Mesenchymal stem cell (in vitro differentiated cells and primary cell): ENCODE measurements at regions not wholly inside any gene's neighbourhood (a gene's known extent, or its start where the extent isn't known, plus 50 kb on each side); places are given as distances from the start of the nearest gene placed in this dataset.

ENCODE experiments used
- DNase-seq: peaks from one replicate; pipeline ENCODE4 v3.0.0-alpha.2; 2013
- H2AFZ ChIP-seq: one replicate; pipeline ENCODE4 v1.6.1; 2013; ENCODE audit warnings: low read depth, mild to moderate bottlenecking, control low read depth, inconsistent platforms, low read length, moderate library complexity
- H2AK5ac ChIP-seq: 2 replicates; pipeline ENCODE4 v1.6.1; 2013; ENCODE audit warnings: low read length, moderate library complexity, mild to moderate bottlenecking, inconsistent platforms; ENCODE audit not compliant: severe bottlenecking
- H2BK120ac ChIP-seq: one replicate; pipeline ENCODE4 v1.6.1; 2013; ENCODE audit warnings: low read depth, mild to moderate bottlenecking, inconsistent platforms, low read length, moderate library complexity
- H2BK12ac ChIP-seq, 2 experiments: one replicate each; pipeline ENCODE4 v1.6.1; 2013; ENCODE audit warnings: inconsistent platforms in 2 of 2, low read length in 2 of 2, mild to moderate bottlenecking in 2 of 2, moderate library complexity in 2 of 2, control low read depth in 1 of 2
- H2BK15ac ChIP-seq: one replicate; pipeline ENCODE4 v1.6.1; 2013; ENCODE audit warnings: mild to moderate bottlenecking, low read depth, inconsistent platforms; ENCODE audit not compliant: poor library complexity, severe bottlenecking
- H2BK5ac ChIP-seq: 2 replicates; pipeline ENCODE4 v1.6.1; 2013; ENCODE audit warnings: low read depth, mild to moderate bottlenecking, low read length, control low read depth, inconsistent platforms; ENCODE audit not compliant: poor library complexity, severe bottlenecking
- H3K14ac ChIP-seq, 2 experiments: one replicate each; pipeline ENCODE4 v1.6.1; 2013; ENCODE audit warnings: inconsistent platforms in 2 of 2, low read length in 2 of 2, control low read depth in 1 of 2, mild to moderate bottlenecking in 1 of 2, moderate library complexity in 1 of 2
- H3K18ac ChIP-seq, 2 experiments: one replicate each; pipeline ENCODE4 v1.6.1; 2013; ENCODE audit warnings: inconsistent platforms in 2 of 2, low read length in 2 of 2, control low read depth in 1 of 2, low read depth in 1 of 2, mild to moderate bottlenecking in 1 of 2
- H3K23ac ChIP-seq, 2 experiments: one replicate each; pipeline ENCODE4 v1.6.1; 2013; ENCODE audit warnings: inconsistent platforms in 2 of 2, low read length in 2 of 2, mild to moderate bottlenecking in 2 of 2, moderate library complexity in 2 of 2, control low read depth in 1 of 2
- H3K27ac ChIP-seq: 2 replicates; pipeline ENCODE4 v1.5.1; 2013; ENCODE audit warnings: mild to moderate bottlenecking, moderate library complexity, low read length, control low read depth, inconsistent platforms; ENCODE audit not compliant: poor library complexity, severe bottlenecking
- H3K27me3 ChIP-seq, 2 experiments: 2 replicates each; pipeline versions ENCODE4 v1.6.1 to v1.7.0; 2013; ENCODE audit warnings: low read length in 2 of 2, mild to moderate bottlenecking in 2 of 2, moderate library complexity in 2 of 2, control low read depth in 1 of 2, inconsistent platforms in 1 of 2; ENCODE audit not compliant: control insufficient read depth in 1 of 2, insufficient read depth in 1 of 2
- H3K36me3 ChIP-seq, 2 experiments: 2 replicates each; pipeline versions ENCODE4 v1.6.1 to v1.7.0; 2013; ENCODE audit warnings: low read length in 2 of 2, control low read depth in 1 of 2, inconsistent platforms in 1 of 2, low read depth in 1 of 2, mild to moderate bottlenecking in 1 of 2; ENCODE audit not compliant: insufficient read depth in 2 of 2, control insufficient read depth in 1 of 2
- H3K4ac ChIP-seq, 2 experiments: one replicate each; pipeline ENCODE4 v1.6.1; 2013; ENCODE audit warnings: inconsistent platforms in 2 of 2, low read length in 2 of 2, mild to moderate bottlenecking in 2 of 2, moderate library complexity in 2 of 2, control low read depth in 1 of 2, low read depth in 1 of 2
- H3K4me1 ChIP-seq: 2 replicates; pipeline ENCODE4 v1.6.1; 2013; ENCODE audit warnings: low read depth, low read length, control low read depth; ENCODE audit not compliant: control insufficient read depth, insufficient read depth
- H3K4me2 ChIP-seq: 2 replicates; pipeline ENCODE4 v1.6.1; 2013; ENCODE audit warnings: low read length, mild to moderate bottlenecking, inconsistent platforms; ENCODE audit not compliant: poor library complexity, severe bottlenecking
- H3K4me3 ChIP-seq, 2 experiments: 2 replicates each; pipeline versions ENCODE4 v1.5.1 to v1.7.0; 2013; ENCODE audit warnings: low read length in 2 of 2, mild to moderate bottlenecking in 2 of 2, control low read depth in 1 of 2, low read depth in 1 of 2; ENCODE audit not compliant: insufficient read depth in 1 of 2
- H3K79me1 ChIP-seq: replicated peaks from 2 replicates; pipeline ENCODE4 v1.6.1; 2013; ENCODE audit warnings: mild to moderate bottlenecking, control low read depth, low read length, inconsistent platforms; ENCODE audit not compliant: poor library complexity, severe bottlenecking
- H3K9ac ChIP-seq: 2 replicates; pipeline ENCODE4 v1.7.0; 2013; ENCODE audit warnings: mild to moderate bottlenecking, low read length, moderate library complexity
- H3K9me3 ChIP-seq: 2 replicates; pipeline ENCODE4 v1.7.0; 2013; ENCODE audit warnings: mild to moderate bottlenecking, low read length; ENCODE audit not compliant: control insufficient read depth
- H4K8ac ChIP-seq: one replicate; pipeline ENCODE4 v1.6.1; 2013; ENCODE audit warnings: inconsistent platforms, mild to moderate bottlenecking, low read length, moderate library complexity
- H4K91ac ChIP-seq: one replicate; pipeline ENCODE4 v1.6.1; 2013; ENCODE audit warnings: mild to moderate bottlenecking, low read length, inconsistent platforms
- WGBS: methylation state at CpG from one replicate; pipeline ENCODE4 v1.1.7; 2013; ENCODE audit warnings: mixed read lengths; 5-methylcytosine and 5-hydroxymethylcytosine counted together

DNA sequence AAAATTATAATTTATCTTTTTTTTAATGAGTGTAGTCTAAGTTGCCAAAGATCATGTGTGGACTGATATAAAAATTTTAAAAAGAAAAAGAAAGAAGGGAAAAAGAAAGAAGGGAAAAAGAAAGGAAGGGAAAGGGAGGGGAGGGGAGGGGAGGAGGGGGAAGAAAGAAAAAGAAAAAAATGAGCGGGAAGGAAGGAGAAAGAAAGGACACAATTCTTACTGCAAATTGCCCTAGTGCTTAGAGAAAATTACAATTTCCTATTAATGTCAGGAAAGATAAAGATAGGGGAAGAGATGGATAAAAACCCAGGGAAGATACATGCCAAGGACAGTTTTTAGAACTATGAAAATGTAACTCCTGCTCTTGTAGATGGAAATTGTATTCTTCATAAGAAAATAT is 789.7 kb upstream of the GRAMD2B start:
- no peaks in the 10 kb centered on the region for H3K36me3 ChIP-seq
- H3K27ac ChIP-seq = no peak overlapping the region
- no peak overlapping the region for H3K4me3 ChIP-seq
- H2BK15ac ChIP-seq = no peak overlapping the region
- H3K79me1 ChIP-seq = no peaks in the 10 kb centered on the region
- no peak overlapping the region for H3K18ac ChIP-seq
- H2BK120ac ChIP-seq = no peak overlapping the region
- H2BK12ac ChIP-seq = no peak overlapping the region
- no peaks in the 10 kb centered on the region for H3K4me1 ChIP-seq
- H3K4me2 ChIP-seq = no peak overlapping the region
- DNase-seq = no peak
- no peak overlapping the region for H3K14ac ChIP-seq
- no peak overlapping the region for H3K9ac ChIP-seq
- H3K9me3 ChIP-seq = peaks cover under 1% of the 10 kb centered on the region
- H2AFZ ChIP-seq = no peak overlapping the region
- no peak overlapping the region for H3K23ac ChIP-seq
- H4K91ac ChIP-seq = no peak overlapping the region
- no peak overlapping the region for H2AK5ac ChIP-seq
- WGBS = 100% methylated on average over 1 of the region's 1 CpG
- no peaks in the 10 kb centered on the region for H3K27me3 ChIP-seq
- H2BK5ac ChIP-seq = no peak overlapping the region
- H3K4ac ChIP-seq = no peak overlapping the region
- no peak overlapping the region for H4K8ac ChIP-seq

- Histone ChIP-seq H3K9me3 (peaks cover 3% of the 10 kb centered on the region), H2AFZ (peak overlapping the region; percentile 42), H2AK5ac (no peak overlapping the region), H3K79me1 (no peaks in the 10 kb centered on the region), H3K27me3 (no peaks in the 10 kb centered on the region), H4K91ac (no peak overlapping the region), H3K23ac (no peak overlapping the region), H3K4me3 (no peak overlapping the region), H3K18ac (no peak overlapping the region), H3K9ac (no peak overlapping the region), H2BK15ac (no peak overlapping the region), H2BK12ac (no peak overlapping the region), H3K36me3 (no peaks in the 10 kb centered on the region), H3K4me2 (no peak overlapping the region), H2BK5ac (no peak overlapping the region), H3K4me1 (no peaks in the 10 kb centered on the region), H3K27ac (no peak overlapping the region), H3K4ac (no peak overlapping the region), H3K14ac (no peak overlapping the region), H4K8ac (peak overlapping the region; percentile 7), H2BK120ac (no peak overlapping the region)
- no peak for DNase-seq
- WGBS = no CpG with 5 or more reads among the region's 1 CpG
Observed at GRCh38 chr5:125634216-125634835, 788.9 kb upstream of the GRAMD2B start.

- H2BK15ac ChIP-seq = no peak overlapping the region
- no peak overlapping the region for H3K14ac ChIP-seq
- 71% methylated on average over 2 of the region's 2 CpGs for WGBS
- no peak for DNase-seq
- no peak overlapping the region for H2AFZ ChIP-seq
- H3K4ac ChIP-seq = no peak overlapping the region
- no peak overlapping the region for H2BK12ac ChIP-seq
- H3K18ac ChIP-seq = no peak overlapping the region
- no peak overlapping the region for H4K8ac ChIP-seq
- no peak overlapping the region for H4K91ac ChIP-seq
- no peaks in the 10 kb centered on the region for H3K4me1 ChIP-seq
- no peak overlapping the region for H3K27ac ChIP-seq
- H3K23ac ChIP-seq = no peak overlapping the region
- H3K36me3 ChIP-seq = no peaks in the 10 kb centered on the region
- no peak overlapping the region for H2AK5ac ChIP-seq
- H3K9me3 ChIP-seq = peaks cover 45% of the 10 kb centered on the region
- H2BK120ac ChIP-seq = no peak overlapping the region
- no peaks in the 10 kb centered on the region for H3K27me3 ChIP-seq
- H3K9ac ChIP-seq = no peak overlapping the region
- no peak overlapping the region for H2BK5ac ChIP-seq
- H3K4me2 ChIP-seq = no peak overlapping the region
- no peaks in the 10 kb centered on the region for H3K79me1 ChIP-seq
- H3K4me3 ChIP-seq = no peak overlapping the region
Observed at GRCh38 chr5:125639858-125640257, 783.4 kb upstream of the GRAMD2B start.

DNA sequence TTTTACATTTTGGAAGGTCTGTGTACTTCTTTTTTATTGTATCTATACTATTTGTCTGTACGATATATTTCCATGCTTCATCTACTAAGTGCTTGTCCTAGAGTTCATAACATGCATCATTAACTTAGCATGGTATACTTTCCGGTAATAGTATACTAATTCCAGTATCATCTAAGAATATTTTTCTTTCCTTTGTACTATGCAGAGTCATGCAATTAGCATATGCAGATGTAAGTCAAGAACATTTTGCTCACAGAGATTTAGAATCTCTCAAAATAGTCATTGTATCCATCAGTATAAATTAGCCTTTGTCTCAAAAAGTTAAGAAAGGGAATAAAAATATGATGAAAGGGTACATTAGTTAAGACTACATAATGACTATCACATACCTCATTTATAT is 770.4 kb upstream of the GRAMD2B start:
- no peak overlapping the region for H3K4me3 ChIP-seq
- H3K14ac ChIP-seq = no peak overlapping the region
- H3K4ac ChIP-seq = no peak overlapping the region
- DNase-seq = no peak
- no peak overlapping the region for H3K27ac ChIP-seq
- H2AFZ ChIP-seq = no peak overlapping the region
- H3K27me3 ChIP-seq = no peaks in the 10 kb centered on the region
- H3K36me3 ChIP-seq = no peaks in the 10 kb centered on the region
- WGBS = no CpG with 5 or more reads among the region's 2 CpGs
- peaks cover 2% of the 10 kb centered on the region for H3K9me3 ChIP-seq
- H3K9ac ChIP-seq = no peak overlapping the region
- H2BK15ac ChIP-seq = no peak overlapping the region
- H2AK5ac ChIP-seq = no peak overlapping the region
- H2BK5ac ChIP-seq = no peak overlapping the region
- H2BK120ac ChIP-seq = no peak overlapping the region
- H3K4me2 ChIP-seq = no peak overlapping the region
- no peaks in the 10 kb centered on the region for H3K79me1 ChIP-seq
- no peak overlapping the region for H4K91ac ChIP-seq
- H3K23ac ChIP-seq = no peak overlapping the region
- H4K8ac ChIP-seq = no peak overlapping the region
- H3K4me1 ChIP-seq = no peaks in the 10 kb centered on the region
- H2BK12ac ChIP-seq = no peak overlapping the region
- H3K18ac ChIP-seq = no peak overlapping the region
